Stimulated activated naive CD4-positive, alpha-beta T cell treated with Interleukin-2 at 50 U/mL for 16 hours (primary cell): ENCODE measurements at regions not wholly inside any gene's neighbourhood (a gene's known extent, or its start where the extent isn't known, plus 50 kb on each side); places are given as distances from the start of the nearest gene placed in this dataset.

Source experiments
- DNase-seq: peaks from one replicate; lab custom pipeline; 2025; lab: John Stamatoyannopoulos, UW

GRCh38 chr6:140907235-140907634, 1225.5 kb upstream of the GJE1 start:
- no peak for DNase-seq

- no peak for DNase-seq
Measured at GRCh38 chr6:140905724-140906123, 1227.0 kb upstream of the GJE1 start.

GRCh38 chr6:140905050-140905449, 1227.7 kb upstream of the GJE1 start:
- no peak for DNase-seq

- no peak for DNase-seq
Measured at GRCh38 chr6:140897804-140898573, 1234.7 kb upstream of the GJE1 start.

GRCh38 chr6:140897349-140897748, 1235.4 kb upstream of the GJE1 start:
- no peak for DNase-seq

- no peak for DNase-seq
Measured at GRCh38 chr6:140893432-140893831, 1239.3 kb upstream of the GJE1 start.

- no peak for DNase-seq
Measured at GRCh38 chr6:140879946-140880345, 1252.8 kb upstream of the GJE1 start.

- no peak for DNase-seq
Measured at GRCh38 chr6:140874066-140874465, 1258.7 kb upstream of the GJE1 start.

GRCh38 chr6:140872885-140873284, 1259.8 kb upstream of the GJE1 start:
- DNase-seq, result no peak

GRCh38 chr6:140871911-140872310, 1260.8 kb upstream of the GJE1 start:
- DNase-seq, result no peak

- no peak for DNase-seq
Measured at GRCh38 chr6:140867336-140867735, 1265.4 kb upstream of the GJE1 start.

GRCh38 chr6:140858381-140858971, 1274.2 kb upstream of the GJE1 start:
- no peak for DNase-seq

GRCh38 chr6:140857739-140858380, 1274.9 kb upstream of the GJE1 start:
- no peak for DNase-seq

GRCh38 chr6:140855520-140855919, 1277.2 kb upstream of the GJE1 start:
- no peak for DNase-seq

GRCh38 chr6:140854318-140854717, 1278.4 kb upstream of the GJE1 start:
- no peak for DNase-seq

- DNase-seq, result no peak
Measured at GRCh38 chr6:140850438-140850837, 1282.3 kb upstream of the GJE1 start.

GRCh38 chr6:140849456-140849855, 1283.3 kb upstream of the GJE1 start:
- DNase-seq, result no peak

GRCh38 chr6:140847262-140847645, 1285.5 kb upstream of the GJE1 start:
- DNase-seq, result no peak

GRCh38 chr6:140846503-140847261, 1286.0 kb upstream of the GJE1 start:
- DNase-seq, result no peak

GRCh38 chr6:140845701-140846100, 1287.0 kb upstream of the GJE1 start:
- DNase-seq, result no peak

GRCh38 chr6:140844167-140844566, 1288.6 kb upstream of the GJE1 start:
- no peak for DNase-seq

- no peak for DNase-seq
Measured at GRCh38 chr6:140833408-140833807, 1299.3 kb upstream of the GJE1 start.

- DNase-seq, result no peak
Measured at GRCh38 chr6:140830666-140831065, 1302.1 kb upstream of the GJE1 start.
